ENCODE measurements at regions not wholly inside any gene's neighbourhood (a gene's known extent, or its start where the extent isn't known, plus 50 kb on each side); places are given as distances from the start of the nearest gene placed in this dataset.

DNA sequence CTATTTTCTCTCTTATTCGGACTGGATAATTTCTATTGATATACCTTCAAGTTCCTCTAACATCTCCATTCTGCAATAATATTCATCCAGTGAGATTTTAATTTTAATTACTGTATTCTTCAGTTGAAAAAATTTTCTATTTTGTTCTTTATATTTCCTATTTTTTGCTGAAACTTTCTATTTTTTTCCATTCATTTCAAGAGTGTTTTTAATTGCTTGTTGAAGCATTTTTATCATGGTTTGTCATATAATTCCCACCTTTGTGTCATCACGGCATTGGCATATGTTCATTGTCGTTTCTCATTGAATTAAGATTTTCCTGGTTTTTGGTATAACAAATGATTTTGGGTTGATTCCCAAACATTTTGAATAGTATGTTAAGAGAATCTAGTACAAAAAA lies 214.9 kb upstream of the HDDC2 start:
- Histone ChIP-seq H3K27me3 (replicated peaks in 1 of 4; ENCODE audit: control insufficient read depth in 3 of 4, extremely low read depth in 1 of 4, insufficient read depth in 3 of 4, low read length in 3 of 4) (no peaks in the 10 kb centered on the region), H2AFZ (ENCODE audit: low read length) (no peak overlapping the region), H4K20me1 (replicated peaks in 1 of 2; ENCODE audit: control insufficient read depth in 1 of 2, insufficient read depth in 2 of 2, low read length in 2 of 2) (no peaks in the 10 kb centered on the region), H4K91ac (replicated peaks; ENCODE audit: insufficient read length, low read length) (no peak overlapping the region), H2BK5ac (ENCODE audit: low read depth, low read length) (no peak overlapping the region), H3K79me1 (ENCODE audit: low read depth, low read length) (no peaks in the 10 kb centered on the region), H3K79me2 (ENCODE audit: control insufficient read depth in 1 of 2, insufficient read depth in 2 of 2, low read length in 2 of 2) (no peaks in the 10 kb centered on the region), H3K4me1 (replicated peaks in 1 of 4; ENCODE audit: control insufficient read depth in 3 of 4, insufficient read depth in 4 of 4, low read length in 3 of 4) (peaks cover 0 to 4% (median 0%) of the 10 kb centered on the region in 4 experiments; a peak in 3 of 7 replicates), H3K14ac (ENCODE audit: insufficient read length) (no peak overlapping the region), H2AK5ac (ENCODE audit: low read depth, low read length) (no peak overlapping the region), H3K4ac (replicated peaks; ENCODE audit: insufficient read length, low read depth, low read length) (no peak overlapping the region), H2BK15ac (ENCODE audit: low read length) (no peak overlapping the region), H3K23ac (ENCODE audit: insufficient read length) (no peak overlapping the region), H3K18ac (ENCODE audit: extremely low read depth, low read length) (no peak overlapping the region), H3K4me3 (ENCODE audit: extremely low read depth in 1 of 4, insufficient read depth in 2 of 4, low read depth in 3 of 4, low read length in 4 of 4) (no peak overlapping the region), H3K36me3 (ENCODE audit: control insufficient read depth in 2 of 4, insufficient read depth in 4 of 4, low read length in 3 of 4) (no peaks in the 10 kb centered on the region), H3K9ac (replicated peaks in 1 of 4; ENCODE audit: extremely low read depth in 1 of 4, low read depth in 3 of 4, low read length in 3 of 4) (no peak overlapping the region), H4K8ac (ENCODE audit: extremely low read depth, insufficient read depth, low read length) (no peak overlapping the region), H3K9me3 (ENCODE audit: insufficient read depth in 2 of 2, low read depth in 1 of 2, low read length in 1 of 2) (0 out of 4 replicates have a peak, but pooled peaks cover 0 to 3% of the 10 kb centered on the region in 2 experiments), H4K5ac (ENCODE audit: insufficient read length, low read depth, low read length) (no peak overlapping the region), H3K27ac (ENCODE audit: low read depth, low read length) (no peak overlapping the region), H2BK12ac (ENCODE audit: low read depth, low read length) (no peak overlapping the region), H2BK20ac (ENCODE audit: low read length) (no peak overlapping the region), H3K4me2 (ENCODE audit: insufficient read depth in 1 of 2, low read depth in 2 of 2, low read length in 2 of 2) (no peak overlapping the region), H2BK120ac (replicated peaks; ENCODE audit: low read depth, low read length) (no peak overlapping the region), H3K56ac (replicated peaks; ENCODE audit: insufficient read length, low read depth, low read length) (no peak overlapping the region), H3K23me2 (ENCODE audit: low read depth, low read length) (no peaks in the 10 kb centered on the region)
- ChIA-PET CTCF (ENCODE audit: partially characterized antibody) (interaction anchor here (0.6 kb wide), 1 partner anchor 102 kb away, joined by 4 read pairs; no protein-coding TSS in a partner anchor), POLR2A (ENCODE audit: partially characterized antibody) (no interaction called here)
- no peak for DNase-seq (ENCODE audit: low read depth in 1 of 2, low spot score in 2 of 2)
- 94% methylated on average over 3 of the region's 3 CpGs; no CpG with 5 or more reads in 1 of the 2 experiments for WGBS, 2 experiments (ENCODE audit: extremely low coverage in 1 of 2, insufficient coverage in 1 of 2, insufficient read length in 1 of 2, insufficient replicate concordance in 2 of 2, low coverage in 1 of 2, low lambda C conversion rate in 2 of 2, missing lambda C conversion rate in 1 of 2)
- FAIRE-seq: no peak
- TF ChIP-seq RFX5 (IDR thresholded peaks at IDR 0.05; ENCODE audit: borderline replicate concordance, low read depth, low read length) (no peak), KDM1A (IDR thresholded peaks at IDR 0.05; ENCODE audit: borderline replicate concordance, low read length) (no peak), TCF12 (IDR thresholded peaks at IDR 0.05; ENCODE audit: low read depth, low read length) (no peak), RXRA (IDR thresholded peaks at IDR 0.05; ENCODE audit: insufficient read depth, low read depth, low read length) (no peak), SIN3A (conservative IDR thresholded peaks at IDR 0.05 in 1 of 2, IDR thresholded peaks at IDR 0.05 in 1 of 2; ENCODE audit: low read depth in 1 of 2, low read length in 2 of 2) (no peak), NANOG (IDR thresholded peaks at IDR 0.05; ENCODE audit: insufficient read depth, low read depth, low read length, poor library complexity, severe bottlenecking) (no peak), POU5F1 (IDR thresholded peaks at IDR 0.05; ENCODE audit: low read depth, low read length) (no peak), CTBP2 (IDR thresholded peaks at IDR 0.05; ENCODE audit: borderline replicate concordance, insufficient read depth, insufficient read length, low read length) (no peak), KDM5A (IDR thresholded peaks at IDR 0.05; ENCODE audit: low read length) (no peak)
- TF ChIP-seq, protein P1, sequence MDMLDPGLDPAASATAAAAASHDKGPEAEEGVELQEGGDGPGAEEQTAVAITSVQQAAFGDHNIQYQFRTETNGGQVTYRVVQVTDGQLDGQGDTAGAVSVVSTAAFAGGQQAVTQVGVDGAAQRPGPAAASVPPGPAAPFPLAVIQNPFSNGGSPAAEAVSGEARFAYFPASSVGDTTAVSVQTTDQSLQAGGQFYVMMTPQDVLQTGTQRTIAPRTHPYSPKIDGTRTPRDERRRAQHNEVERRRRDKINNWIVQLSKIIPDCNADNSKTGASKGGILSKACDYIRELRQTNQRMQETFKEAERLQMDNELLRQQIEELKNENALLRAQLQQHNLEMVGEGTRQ (IDR thresholded peaks at IDR 0.05; ENCODE audit: low read length): no peak

Measured in H1 (cell line).